Prostate gland (tissue), 2 donors: ENCODE measurements at regions not wholly inside any gene's neighbourhood (a gene's known extent, or its start where the extent isn't known, plus 50 kb on each side); places are given as distances from the start of the nearest gene placed in this dataset.

Source experiments
- DNase-seq: peaks from one replicate; pipeline ENCODE4 v3.0.0-alpha.2; 2019; ENCODE audit warnings: low spot score
- H3K27ac ChIP-seq, 2 donors: fragments of 200-600 bp; sonication (generic); 2 replicates each; pipeline ENCODE4 v1.5.1; 2017 to 2019
- H3K27me3 ChIP-seq: fragments of 200-600 bp; sonication (generic); replicated peaks from 2 replicates; pipeline ENCODE4 v1.5.1; 2019; ENCODE audit not compliant: insufficient read depth
- H3K36me3 ChIP-seq, 2 donors: fragments of 200-600 bp; sonication (generic); 1 replicate in 1 of 2; 2 replicates in 1 of 2; pipeline versions ENCODE4 v1.5.1 to v1.8.1; 2017 to 2019
- H3K4me1 ChIP-seq: fragments of 200-600 bp; sonication (generic); replicated peaks from 2 replicates; pipeline ENCODE4 v1.5.1; 2019
- H3K4me3 ChIP-seq, 2 donors: fragments of 200-600 bp; sonication (generic); 2 replicates each; pipeline ENCODE4 v1.5.1; 2017 to 2019
- H3K9me3 ChIP-seq: fragments of 200-600 bp; sonication (generic); 2 replicates; pipeline ENCODE4 v1.5.1; 2017
- POLR2A ChIP-seq: fragments of 450-650 bp; IDR thresholded peaks from one replicate; pipeline ENCODE4 v1.6.1; 2016; ENCODE audit warnings: antibody characterized with exemption, mild to moderate bottlenecking
- POLR2AphosphoS5 ChIP-seq: sonication (generic); formaldehyde crosslinking; IDR thresholded peaks from one replicate; pipeline ENCODE4 v1.6.1; 2017; ENCODE audit warnings: antibody characterized with exemption
- WGBS: methylation state at CpG from one replicate; pipeline ENCODE4 v1.1.5; 2018; 5-methylcytosine and 5-hydroxymethylcytosine counted together
- intact Hi-C: fragments of 100-400 bp; cut with DNase I; formaldehyde crosslinking; loops from one replicate; pipeline ENCODE4 v1.14.2; 2022
- TF ChIP-seq, protein P1 (sequence below), 4 experiments: fragments of 200-600 bp in 2 of 4; fragments of 450-650 bp in 2 of 4; sonication (generic) in 2 of 4; IDR thresholded peaks; 1 replicate in 3 of 4; 2 replicates in 1 of 4; pipeline ENCODE4 v1.5.1; 2016 to 2019; ENCODE audit warnings: antibody characterized with exemption in 4 of 4, mild to moderate bottlenecking in 2 of 4, moderate library complexity in 2 of 4

DNA sequence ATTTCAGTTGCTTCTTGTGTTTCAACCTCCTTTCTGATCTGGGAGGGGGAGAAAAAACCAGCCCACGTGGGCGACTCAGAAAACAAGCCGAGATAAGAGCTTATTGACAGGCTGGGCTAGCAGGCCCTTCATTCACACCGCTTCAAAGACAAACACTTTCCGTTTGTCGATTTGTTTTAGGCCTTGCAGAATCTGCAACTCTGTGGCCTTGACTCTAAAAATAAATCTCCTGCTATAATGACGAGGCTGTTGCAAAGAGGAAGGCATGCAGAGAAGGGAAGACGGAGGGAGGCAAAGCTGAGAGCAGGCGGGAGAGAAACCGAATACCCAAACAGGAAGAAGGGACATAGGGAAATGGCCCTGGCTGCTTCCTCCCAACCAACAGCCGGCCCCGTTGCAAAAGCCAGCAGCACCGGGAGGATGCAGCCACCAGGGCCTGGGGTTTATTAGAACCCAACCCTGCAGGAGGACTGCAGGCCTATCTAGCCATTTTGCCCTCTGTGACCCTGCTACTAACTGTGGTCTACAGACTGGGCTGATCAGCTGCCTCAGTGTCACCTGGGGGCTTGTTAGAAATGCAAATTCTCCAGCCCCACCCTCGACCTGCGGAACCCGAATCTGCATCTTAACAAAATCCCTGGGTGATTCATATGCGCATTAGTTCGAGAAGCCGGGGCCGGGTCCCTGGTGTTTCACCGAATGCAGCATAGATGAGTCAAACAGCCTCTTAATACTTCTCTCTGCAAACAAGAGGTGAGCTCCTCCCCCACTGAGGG, 325.5 kb downstream of the BCOR start:
- H3K36me3 ChIP-seq, result no peaks in the 10 kb centered on the region
- H3K9me3 ChIP-seq, result no peaks in the 10 kb centered on the region
- no peak overlapping the region for H3K27ac ChIP-seq
- WGBS, result 75% methylated on average over 21 of the region's 21 CpGs
- intact Hi-C loops, result no loop called here
- H3K4me1 ChIP-seq, result no peaks in the 10 kb centered on the region
- no peak for DNase-seq
- H3K4me3 ChIP-seq, result no peak overlapping the region
- TF ChIP-seq POLR2AphosphoS5, result no peak
- TF ChIP-seq POLR2A, result no peak
- TF ChIP-seq, protein P1, sequence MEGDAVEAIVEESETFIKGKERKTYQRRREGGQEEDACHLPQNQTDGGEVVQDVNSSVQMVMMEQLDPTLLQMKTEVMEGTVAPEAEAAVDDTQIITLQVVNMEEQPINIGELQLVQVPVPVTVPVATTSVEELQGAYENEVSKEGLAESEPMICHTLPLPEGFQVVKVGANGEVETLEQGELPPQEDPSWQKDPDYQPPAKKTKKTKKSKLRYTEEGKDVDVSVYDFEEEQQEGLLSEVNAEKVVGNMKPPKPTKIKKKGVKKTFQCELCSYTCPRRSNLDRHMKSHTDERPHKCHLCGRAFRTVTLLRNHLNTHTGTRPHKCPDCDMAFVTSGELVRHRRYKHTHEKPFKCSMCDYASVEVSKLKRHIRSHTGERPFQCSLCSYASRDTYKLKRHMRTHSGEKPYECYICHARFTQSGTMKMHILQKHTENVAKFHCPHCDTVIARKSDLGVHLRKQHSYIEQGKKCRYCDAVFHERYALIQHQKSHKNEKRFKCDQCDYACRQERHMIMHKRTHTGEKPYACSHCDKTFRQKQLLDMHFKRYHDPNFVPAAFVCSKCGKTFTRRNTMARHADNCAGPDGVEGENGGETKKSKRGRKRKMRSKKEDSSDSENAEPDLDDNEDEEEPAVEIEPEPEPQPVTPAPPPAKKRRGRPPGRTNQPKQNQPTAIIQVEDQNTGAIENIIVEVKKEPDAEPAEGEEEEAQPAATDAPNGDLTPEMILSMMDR (IDR thresholded peaks at IDR 0.05), result no peak
- H3K27me3 ChIP-seq, result no peaks in the 10 kb centered on the region

DNA sequence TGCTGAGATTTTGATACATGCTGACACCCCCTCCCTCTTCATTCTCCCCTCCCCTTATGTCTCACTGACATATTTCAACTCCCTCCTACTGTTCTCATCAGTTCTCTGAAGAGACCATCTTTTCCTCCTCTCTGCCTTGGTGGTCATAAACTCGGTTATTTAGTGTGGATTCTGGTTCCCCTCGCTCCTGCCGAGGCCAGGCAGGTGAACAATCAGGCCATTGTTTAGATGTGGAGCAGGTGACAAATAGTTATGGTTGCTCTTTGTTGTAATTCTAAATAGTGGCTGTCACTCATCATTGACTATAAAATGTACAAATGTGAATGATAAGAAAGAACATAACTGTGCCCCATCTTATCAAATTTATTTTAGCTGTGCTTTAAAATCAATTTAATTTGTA, 324.6 kb downstream of the BCOR start:
- no peak for DNase-seq
- no peaks in the 10 kb centered on the region for H3K9me3 ChIP-seq
- no peak overlapping the region for H3K27ac ChIP-seq
- intact Hi-C loops, result no loop called here
- TF ChIP-seq, protein P1 (IDR thresholded peaks at IDR 0.05), result no peak
- TF ChIP-seq POLR2AphosphoS5 (no peak), POLR2A (no peak)
- no peak overlapping the region for H3K4me3 ChIP-seq
- H3K36me3 ChIP-seq, result no peaks in the 10 kb centered on the region
- WGBS, result 45% methylated on average over 3 of the region's 3 CpGs
- no peaks in the 10 kb centered on the region for H3K27me3 ChIP-seq
- no peaks in the 10 kb centered on the region for H3K4me1 ChIP-seq

DNA sequence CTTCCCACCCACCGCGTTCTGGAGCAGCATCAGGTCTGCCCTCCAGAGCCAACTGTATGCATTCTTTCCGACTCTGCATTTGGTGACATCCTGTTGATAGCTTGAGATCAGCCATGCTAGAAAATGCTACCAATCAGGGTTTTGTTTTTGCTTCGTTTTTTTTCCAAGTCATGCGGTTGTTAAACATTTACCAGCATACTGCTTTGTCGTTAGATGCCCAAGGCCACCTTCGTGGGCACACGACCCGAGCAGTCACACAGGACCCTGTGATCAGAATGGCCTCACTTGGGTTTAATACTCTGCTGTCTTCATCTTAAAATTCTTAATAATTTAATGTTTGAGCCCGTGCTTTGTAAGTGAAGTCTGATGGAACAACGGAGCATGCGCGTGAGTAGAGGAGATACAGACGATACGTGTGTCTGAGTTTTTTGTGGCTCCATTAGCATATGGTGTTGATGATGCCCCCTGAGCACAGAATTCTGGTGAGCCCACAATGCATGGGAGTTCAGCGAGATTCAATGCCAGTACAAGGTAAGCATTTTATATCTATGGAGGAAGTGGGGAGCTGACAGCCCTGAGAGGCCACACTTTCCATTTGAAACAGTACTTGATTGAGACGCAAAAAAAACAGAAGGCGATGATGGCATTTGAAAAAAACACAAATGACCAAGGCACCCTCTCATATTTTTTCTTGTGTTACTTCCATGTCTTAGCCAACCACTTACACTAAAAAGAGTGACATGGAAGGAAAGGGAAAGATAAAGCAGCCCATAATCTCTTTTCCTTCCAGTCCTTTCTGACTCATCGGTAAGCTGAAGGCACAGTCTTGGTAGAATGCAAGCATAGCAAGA, 323.6 kb downstream of the BCOR start:
- no peak overlapping the region for H3K27ac ChIP-seq
- TF ChIP-seq, protein P1 (IDR thresholded peaks at IDR 0.05), result no peak
- TF ChIP-seq POLR2A (no peak), POLR2AphosphoS5 (no peak)
- H3K36me3 ChIP-seq, result no peaks in the 10 kb centered on the region
- H3K27me3 ChIP-seq, result no peaks in the 10 kb centered on the region
- intact Hi-C loops, result no loop called here
- no peak overlapping the region for H3K4me3 ChIP-seq
- no peaks in the 10 kb centered on the region for H3K4me1 ChIP-seq
- no peaks in the 10 kb centered on the region for H3K9me3 ChIP-seq
- WGBS, result 90% methylated on average over 19 of the region's 19 CpGs
- DNase-seq, result no peak

DNA sequence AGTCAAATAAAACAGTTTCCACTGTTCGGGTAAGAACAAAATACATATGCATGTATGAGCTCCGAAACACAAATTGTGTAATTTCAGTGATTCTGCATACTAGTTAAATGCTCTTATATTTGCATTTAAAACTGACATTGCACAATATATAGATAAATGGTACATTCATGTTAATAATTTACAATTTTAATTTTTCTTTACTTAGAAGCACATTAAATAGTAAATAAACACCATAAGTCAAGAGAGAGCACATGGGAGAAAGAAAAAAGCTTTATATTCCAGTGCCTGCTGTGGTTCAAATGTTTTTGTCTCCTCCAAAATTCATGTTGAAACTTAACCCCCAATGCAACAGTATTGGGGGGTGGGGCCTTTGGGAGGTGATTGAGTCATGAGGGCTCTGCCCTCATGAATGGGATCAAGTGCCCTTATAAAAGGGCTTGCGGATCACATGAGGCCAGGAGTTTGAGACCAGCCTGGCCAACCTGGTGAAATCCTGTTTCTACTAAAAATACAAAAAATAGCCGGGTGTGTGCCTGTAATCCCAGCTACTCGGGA, 322.9 kb downstream of the BCOR start:
- Histone ChIP-seq H3K9me3 (no peaks in the 10 kb centered on the region), H3K4me1 (no peaks in the 10 kb centered on the region), H3K36me3 (no peaks in the 10 kb centered on the region), H3K4me3 (no peak overlapping the region), H3K27ac (no peak overlapping the region), H3K27me3 (no peaks in the 10 kb centered on the region)
- DNase-seq, result no peak
- TF ChIP-seq POLR2A, result no peak
- no peak for TF ChIP-seq POLR2AphosphoS5
- TF ChIP-seq, protein P1 (IDR thresholded peaks at IDR 0.05), result no peak
- WGBS, result 90% methylated on average over 5 of the region's 5 CpGs
- intact Hi-C loops, result no loop called here
